Inferior parietal cortex (tissue), 1 donor: ENCODE measurements at regions not wholly inside any gene's neighbourhood (a gene's known extent, or its start where the extent isn't known, plus 50 kb on each side); places are given as distances from the start of the nearest gene placed in this dataset.
A peak's percentile ranks its signal among the peaks of the same experiment; 100 is the strongest.
"Not testable (repeated sequence)": the region's sequence is repeated elsewhere in the genome, so short reads cannot be mapped to it uniquely, and the experiment has no call there.

Source experiments
- DNase-seq: peaks from one replicate; pipeline ENCODE4 v3.0.0-alpha.2; 2016; ENCODE audit errors: extremely low spot score

DNA sequence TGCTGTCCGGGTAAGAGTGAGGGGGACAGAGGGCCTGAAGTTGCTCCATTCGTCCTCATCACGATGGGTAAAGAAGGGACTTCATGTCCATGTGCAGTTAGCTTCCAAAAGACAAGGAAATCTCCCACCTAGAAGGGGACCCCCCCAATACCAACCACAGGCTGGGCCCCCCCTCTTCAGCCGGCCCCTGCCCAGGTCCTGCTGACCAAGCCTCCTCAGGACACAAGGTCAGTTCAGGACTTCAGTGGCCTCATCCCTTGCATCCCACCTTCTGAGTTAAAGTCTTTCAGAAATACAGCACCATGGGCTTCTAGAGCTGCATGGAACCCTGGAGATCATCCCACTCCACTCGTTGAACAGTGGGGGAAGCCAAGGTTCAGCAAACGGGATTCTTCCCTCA, 115.4 kb upstream of the ERG start:
- DNase-seq: no peak

GRCh38 chr21:38614558-38614957, 116.3 kb upstream of the ERG start:
- DNase-seq: no peak

DNA sequence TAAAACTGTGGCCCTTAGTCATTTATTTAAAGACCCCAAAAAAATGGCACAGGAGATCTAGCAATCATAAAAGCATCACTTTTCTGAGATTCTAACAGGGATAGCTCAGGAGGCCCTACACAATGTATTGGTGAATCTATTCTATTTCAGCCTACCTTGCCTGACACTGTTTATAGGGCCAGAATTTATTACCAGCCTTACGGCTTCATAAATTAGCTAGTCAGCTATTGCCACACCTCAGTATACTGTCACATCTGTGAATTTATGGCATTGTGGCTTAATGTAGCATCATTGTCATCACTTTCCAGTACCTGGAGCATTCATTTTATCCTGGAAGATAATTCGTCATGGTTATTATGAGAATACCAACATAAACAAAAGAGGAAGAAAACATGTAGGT, 121.2 kb upstream of the ERG start:
- DNase-seq: no peak

DNA sequence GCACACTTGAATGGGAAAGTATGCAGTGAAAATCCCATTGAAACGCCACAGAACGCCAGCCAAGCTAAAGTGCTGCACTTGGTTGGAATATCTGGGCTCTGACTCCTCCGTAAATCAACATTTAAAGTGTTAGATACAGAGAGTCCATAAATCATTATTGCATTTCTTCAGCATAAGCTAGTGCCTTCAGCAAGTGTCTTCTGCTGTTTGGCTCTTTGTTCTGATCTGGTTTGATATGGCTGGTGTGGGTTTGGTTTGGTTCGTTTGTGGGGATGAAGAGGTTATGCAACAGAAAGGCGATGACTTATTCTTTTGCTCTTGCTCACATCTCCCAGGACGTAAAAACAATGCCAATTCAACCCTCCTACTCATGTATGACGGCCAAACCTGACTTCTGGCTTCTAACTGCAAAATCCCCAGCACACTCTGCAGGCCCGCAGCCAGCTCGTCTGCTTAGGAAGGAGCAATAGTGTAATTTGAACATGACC, 121.8 kb upstream of the ERG start:
- DNase-seq: peak; percentile 14

DNA sequence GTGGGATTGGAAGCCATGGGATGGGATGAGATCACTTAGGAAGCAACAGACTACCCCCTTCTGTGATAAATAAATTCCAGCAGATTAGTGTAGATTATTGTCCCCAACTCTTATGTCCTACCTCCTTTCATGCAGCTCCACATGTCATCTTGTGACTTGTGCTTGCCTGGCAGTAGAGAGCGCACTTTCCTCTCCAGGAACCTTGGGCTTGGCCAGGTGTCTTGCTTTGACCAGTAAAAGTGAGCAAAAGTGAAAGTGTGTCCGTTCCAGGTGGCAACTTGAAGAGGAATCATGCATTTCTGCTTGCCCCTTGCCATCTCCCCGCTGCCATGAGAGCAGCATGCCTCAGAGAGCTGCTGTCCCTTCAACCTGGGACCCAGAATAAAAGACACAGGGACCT, 122.9 kb upstream of the ERG start:
- DNase-seq: no peak

- DNase-seq: no peak
These were observed 124.0 kb upstream of the ERG start for GRCh38 chr21:38622081-38622826.

DNA sequence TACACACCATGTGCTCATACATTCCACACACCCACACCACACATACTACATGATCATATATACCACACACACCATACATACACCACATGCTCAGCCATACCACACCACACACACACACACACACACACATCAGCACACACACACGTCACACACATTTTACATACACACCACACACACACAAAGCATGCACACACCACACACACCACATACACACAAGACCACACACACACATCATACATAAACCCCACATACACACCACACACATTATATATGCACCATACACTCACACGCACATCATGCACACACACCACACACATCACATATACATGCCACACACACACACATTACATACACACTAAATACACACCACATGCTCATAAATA, 124.5 kb upstream of the ERG start:
- no peak for DNase-seq

DNA sequence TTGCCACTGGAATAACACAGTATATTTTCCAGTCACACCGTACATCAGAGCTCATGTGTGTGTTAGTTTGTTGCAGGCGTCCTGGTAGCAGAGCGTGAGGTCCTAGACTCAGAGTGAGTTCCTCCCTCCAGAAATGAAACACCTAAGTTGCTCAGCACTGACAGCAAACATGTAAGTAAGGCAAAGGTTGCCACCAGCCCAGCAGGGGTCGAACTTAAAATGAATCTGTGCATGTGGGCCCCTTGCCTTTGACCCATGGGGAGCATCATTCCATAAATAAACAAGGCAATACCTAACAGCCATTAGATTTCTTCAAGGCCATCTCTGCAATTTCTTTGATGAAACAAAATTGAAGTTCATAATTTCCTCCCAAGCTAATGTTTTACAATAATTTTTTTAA, 125.3 kb upstream of the ERG start:
- no peak for DNase-seq

DNA sequence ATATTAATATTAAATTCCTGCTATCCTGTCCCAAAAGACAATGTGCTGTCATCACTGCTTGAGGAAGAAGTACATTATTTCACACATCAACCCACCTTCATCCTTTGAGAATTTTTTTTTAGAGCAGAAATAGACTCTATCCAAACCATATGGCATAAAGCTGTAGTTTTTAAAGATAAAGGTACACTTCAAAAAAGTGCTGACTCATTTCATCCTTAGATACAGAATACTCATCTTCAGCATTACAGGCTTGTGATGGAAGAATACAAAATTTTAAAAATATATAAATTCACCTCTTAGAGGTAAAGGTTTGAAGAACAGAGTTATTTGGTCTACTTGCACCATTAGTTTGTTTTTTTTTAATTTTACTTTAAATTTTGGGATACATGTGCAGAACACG, 126.7 kb upstream of the ERG start:
- DNase-seq: peak; percentile 27

DNA sequence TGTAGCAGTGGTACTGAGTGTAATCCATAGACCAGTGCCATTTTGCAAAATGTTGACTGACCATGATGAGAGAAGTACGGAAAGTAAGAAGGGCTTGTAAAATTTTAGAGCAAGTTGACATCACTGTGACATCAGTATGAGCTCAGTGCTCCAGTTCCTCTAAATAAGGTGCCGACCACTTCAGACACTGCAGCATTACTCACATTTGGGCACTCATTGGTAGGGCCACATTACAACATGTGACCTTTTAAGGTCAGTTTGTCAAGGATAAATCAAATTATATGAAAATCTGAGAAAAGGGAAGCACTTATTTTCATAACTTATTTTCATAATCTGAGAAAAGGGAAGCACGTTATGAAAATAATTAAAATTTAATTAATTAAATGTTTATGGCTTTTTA, 128.0 kb upstream of the ERG start:
- DNase-seq: no peak

DNA sequence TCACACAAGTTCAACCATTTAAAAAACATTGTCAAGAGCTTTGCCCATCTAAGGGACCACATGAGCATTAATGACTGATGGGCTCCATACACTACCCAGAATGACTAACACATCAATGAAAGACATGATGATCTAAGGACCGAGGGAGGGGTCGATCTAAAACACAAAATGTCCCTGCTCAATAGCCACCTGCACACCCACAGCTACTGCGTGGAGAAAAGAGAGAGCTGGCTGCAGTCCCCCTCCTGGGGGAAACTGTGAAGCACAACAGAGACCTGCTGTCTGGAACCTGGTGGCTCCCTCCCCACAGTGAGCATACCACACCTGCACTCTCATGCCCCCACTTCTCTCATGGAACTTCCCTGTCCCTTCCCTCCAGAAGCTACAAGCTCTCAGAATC, 130.1 kb upstream of the ERG start:
- no peak for DNase-seq

- peak; percentile 60 for DNase-seq
These were observed 132.9 kb upstream of the ERG start for GRCh38 chr21:38631206-38631605.

- DNase-seq: no peak
These were observed 133.4 kb upstream of the ERG start for GRCh38 chr21:38631676-38632075.

DNA sequence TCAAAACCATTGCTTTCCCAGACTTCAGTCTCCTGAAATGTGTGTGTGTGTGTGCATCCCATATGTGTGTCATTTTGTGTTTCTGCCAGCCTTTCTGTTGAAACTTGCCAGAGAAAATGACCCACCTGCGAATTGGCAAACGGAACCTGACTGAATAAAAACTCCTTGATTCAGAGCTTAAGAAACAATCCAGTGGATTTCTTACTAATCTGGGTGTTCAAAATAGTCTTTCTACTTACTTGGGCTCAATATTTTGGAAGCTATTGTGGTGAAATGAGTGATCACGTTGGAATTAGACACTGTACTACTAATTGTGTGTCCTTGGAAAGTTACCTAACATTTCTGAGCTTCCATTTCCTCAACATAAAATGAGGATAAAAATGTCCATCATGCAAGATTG, 138.9 kb upstream of the ERG start:
- DNase-seq: no peak

- no peak for DNase-seq
These were observed 141.5 kb upstream of the ERG start for GRCh38 chr21:38639571-38640354.

- not testable (repeated sequence) for DNase-seq
These were observed 142.1 kb upstream of the ERG start for GRCh38 chr21:38640355-38640742.

GRCh38 chr21:38643404-38644023, 145.2 kb upstream of the ERG start:
- DNase-seq: no peak

DNA sequence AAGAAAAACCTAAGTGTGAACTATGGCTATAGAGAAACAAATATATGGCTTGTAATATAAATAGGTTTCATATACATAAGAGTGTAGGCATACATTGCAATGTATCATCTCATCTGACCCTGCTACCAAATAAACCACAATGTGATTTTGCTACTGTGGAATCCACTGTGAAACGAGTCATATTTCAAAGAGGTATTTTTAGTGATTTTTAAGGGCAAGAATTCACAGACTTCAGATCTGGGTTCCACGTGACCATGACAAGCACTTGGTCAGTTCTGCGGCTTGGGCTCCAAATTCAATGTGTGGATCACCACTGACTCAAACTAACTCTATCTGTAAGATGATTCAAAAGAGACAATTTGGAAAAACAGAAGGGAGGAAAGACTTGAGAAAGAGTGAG, 147.0 kb upstream of the ERG start:
- DNase-seq: no peak

- DNase-seq: no peak
These were observed 148.0 kb upstream of the ERG start for GRCh38 chr21:38646213-38646837.

DNA sequence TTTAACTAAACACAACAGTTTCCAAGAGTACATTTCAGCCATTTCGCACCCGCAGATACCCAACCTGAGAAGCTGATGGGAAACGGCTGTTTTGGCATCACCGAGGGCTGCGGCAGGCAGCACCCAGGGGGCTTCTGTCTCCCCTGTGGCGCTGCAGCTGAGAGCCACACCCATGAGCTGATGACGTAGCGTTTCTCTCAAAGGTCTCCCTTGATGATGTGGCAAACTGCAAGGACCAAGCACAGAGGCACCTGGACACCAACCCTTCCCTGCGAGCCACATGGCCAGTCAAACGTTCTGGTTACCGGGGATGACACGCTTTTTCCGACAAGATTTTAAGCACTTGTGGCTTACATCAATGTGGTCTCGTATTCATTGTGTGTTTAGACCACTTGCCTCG, 150.8 kb upstream of the ERG start:
- no peak for DNase-seq

DNA sequence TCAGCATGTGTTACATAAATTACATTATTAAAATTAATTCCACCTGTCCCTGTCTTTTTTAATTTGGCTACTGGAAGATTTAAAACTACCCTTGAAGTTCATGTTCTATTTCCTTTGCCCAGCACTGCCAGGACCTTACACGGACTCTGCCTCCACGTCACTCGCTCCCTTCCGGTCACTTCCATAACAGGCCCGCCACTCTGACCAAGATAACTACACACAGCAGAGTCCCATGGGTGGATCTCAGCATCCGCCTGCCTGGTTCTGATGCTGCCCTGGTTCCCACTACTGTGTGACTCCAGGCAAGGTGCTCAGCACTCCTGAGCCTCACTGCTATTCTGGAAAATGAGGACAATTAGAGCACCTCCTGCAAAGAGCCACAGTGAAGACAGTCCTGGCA, 153.3 kb upstream of the ERG start:
- no peak for DNase-seq

GRCh38 chr21:38652396-38652795, 153.3 kb upstream of the ETS2 start:
- no peak for DNase-seq
